Tibial nerve (tissue), 4 donors: ENCODE measurements at regions not wholly inside any gene's neighbourhood (a gene's known extent, or its start where the extent isn't known, plus 50 kb on each side); places are given as distances from the start of the nearest gene placed in this dataset.

Experiments
- EP300 ChIP-seq, 2 donors: sonication (generic); formaldehyde crosslinking; IDR thresholded peaks; one replicate each; pipeline ENCODE4 v1.6.1; 2017; ENCODE audit warnings: antibody characterized with exemption in 2 of 2, mild to moderate bottlenecking in 1 of 2
- TF ChIP-seq, protein P1 (sequence below), 5 experiments: fragments of 200-600 bp in 3 of 5; fragments of 450-650 bp in 2 of 5; sonication (generic) in 3 of 5; IDR thresholded peaks; one replicate each; pipeline ENCODE4 v1.5.1; 2016 to 2019; ENCODE audit warnings: antibody characterized with exemption in 5 of 5, mild to moderate bottlenecking in 3 of 5, moderate library complexity in 2 of 5

DNA sequence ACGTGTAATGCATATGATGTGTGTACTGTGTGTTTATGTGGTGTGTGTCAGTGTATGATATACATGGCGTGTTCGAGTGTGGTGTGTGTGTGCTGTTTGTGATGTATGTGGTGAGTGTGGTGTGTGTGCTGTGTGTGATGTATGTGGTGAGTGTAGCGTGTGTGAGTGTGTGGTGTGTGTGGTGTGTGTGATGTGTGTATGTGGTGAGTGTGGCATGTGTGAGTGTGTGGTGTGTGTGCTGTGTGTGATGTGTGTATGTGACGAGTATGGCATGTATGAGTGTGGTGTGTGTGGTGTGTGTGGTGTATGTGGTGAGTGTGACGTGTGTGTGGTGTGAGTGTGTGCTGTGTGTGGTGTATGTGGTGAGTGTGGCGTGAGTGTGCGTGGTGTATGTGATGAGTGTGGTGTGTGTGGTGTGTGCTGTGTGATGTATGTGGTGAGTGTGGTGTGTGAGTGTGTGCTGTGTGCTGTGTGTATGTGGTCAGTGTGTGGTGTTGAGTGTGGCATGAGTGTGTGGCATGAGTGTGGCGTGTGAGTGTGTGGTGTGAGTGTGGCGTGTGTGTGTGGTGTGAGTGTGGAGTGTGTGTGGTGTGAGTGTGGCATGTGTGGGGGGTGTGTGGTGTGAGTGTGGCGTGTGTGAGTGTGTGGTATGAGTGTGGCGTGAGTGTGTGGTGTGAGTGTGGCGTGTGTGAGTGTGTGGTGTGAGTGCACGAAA is 56.8 kb upstream of the CKS2 start:
- TF ChIP-seq, protein P1, sequence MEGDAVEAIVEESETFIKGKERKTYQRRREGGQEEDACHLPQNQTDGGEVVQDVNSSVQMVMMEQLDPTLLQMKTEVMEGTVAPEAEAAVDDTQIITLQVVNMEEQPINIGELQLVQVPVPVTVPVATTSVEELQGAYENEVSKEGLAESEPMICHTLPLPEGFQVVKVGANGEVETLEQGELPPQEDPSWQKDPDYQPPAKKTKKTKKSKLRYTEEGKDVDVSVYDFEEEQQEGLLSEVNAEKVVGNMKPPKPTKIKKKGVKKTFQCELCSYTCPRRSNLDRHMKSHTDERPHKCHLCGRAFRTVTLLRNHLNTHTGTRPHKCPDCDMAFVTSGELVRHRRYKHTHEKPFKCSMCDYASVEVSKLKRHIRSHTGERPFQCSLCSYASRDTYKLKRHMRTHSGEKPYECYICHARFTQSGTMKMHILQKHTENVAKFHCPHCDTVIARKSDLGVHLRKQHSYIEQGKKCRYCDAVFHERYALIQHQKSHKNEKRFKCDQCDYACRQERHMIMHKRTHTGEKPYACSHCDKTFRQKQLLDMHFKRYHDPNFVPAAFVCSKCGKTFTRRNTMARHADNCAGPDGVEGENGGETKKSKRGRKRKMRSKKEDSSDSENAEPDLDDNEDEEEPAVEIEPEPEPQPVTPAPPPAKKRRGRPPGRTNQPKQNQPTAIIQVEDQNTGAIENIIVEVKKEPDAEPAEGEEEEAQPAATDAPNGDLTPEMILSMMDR (IDR thresholded peaks at IDR 0.05), result no peak
- TF ChIP-seq EP300 (IDR thresholded peaks at IDR 0.05), result no peak
